ENCODE measurements at regions not wholly inside any gene's neighbourhood (a gene's known extent, or its start where the extent isn't known, plus 50 kb on each side); places are given as distances from the start of the nearest gene placed in this dataset.
A peak's percentile ranks its signal among the peaks of the same experiment; 100 is the strongest.

DNA sequence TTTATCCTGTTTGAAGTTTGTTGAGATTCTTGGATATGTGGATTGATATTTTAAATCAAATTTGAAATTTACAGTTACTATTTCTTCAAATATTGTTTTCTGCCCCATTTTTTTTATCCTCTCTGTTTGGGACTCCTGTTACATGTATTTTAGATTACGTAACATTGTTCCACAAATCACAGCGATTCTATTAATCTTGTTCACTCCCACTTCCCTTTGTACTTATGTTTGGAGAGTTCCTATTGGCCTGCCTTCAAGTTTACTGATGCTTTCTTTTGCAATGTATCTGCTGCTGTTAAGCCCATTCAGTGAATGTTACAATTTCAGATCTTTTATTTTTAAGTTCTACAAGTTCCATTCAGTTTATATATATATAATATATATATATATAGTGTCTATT, 288.3 kb upstream of the TNRC6C start:
- DNase-seq = no peak

DNA sequence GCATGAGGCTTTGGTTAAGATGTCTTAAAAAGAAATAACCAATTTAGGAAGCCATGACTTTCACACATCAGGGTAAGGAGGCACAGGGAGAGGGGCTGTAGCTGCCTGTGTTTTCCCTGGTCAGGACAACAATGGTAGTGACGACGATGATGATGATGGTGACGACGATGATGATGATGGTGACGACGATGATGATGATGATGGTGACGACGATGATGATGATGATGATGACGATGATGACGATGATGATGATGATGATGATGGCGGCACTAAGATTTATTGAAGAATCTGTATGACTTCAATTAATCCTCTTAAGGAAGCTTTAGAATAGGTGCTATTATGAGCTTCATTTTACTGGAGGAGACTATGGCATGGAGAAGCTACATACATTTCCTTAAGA, 284.1 kb upstream of the TNRC6C start:
- no peak for DNase-seq

GRCh38 chr17:77675411-77675810, 283.1 kb upstream of the TNRC6C start:
- no peak for DNase-seq

DNA sequence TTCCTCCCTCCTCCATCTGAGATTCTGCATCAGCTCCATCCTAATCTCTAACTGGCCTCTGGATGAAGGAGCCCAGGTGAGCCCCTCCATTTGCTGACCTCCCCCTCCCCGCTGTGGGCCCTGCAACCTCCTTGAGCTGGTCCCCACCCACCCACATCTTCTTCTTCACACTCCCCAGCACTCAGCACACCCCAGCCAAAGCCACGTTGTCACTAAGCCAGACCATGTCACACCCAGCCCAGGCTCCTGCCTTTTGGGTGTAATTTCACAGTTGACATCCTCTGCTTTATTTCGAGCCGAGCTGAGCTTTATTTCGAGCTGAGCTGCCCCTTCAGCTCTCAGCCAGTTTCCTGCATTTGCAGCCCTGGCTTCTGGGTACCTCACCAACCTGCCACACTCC, 282.7 kb upstream of the TNRC6C start:
- no peak for DNase-seq

DNA sequence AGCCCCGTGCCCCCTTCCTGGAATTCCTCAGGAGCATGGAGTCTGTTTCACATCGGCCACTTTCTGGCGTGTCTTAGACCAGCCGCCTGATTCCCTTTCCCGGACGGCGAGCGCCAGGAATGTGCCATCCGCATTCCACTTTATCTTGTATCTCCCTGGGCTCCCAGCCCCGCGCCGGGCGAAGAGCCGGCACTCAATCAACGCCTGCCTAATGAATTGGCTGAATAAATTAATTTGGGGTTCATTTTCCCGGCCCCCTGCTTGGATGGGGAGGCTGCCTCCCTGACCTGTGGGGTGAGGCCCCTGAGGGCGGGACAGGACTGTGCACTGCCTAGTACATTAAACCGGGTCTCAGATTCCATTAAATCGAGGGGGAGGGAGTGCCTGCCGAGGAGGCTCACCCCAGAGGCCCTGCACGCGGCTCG, 282.3 kb upstream of the TNRC6C start:
- no peak for DNase-seq

DNA sequence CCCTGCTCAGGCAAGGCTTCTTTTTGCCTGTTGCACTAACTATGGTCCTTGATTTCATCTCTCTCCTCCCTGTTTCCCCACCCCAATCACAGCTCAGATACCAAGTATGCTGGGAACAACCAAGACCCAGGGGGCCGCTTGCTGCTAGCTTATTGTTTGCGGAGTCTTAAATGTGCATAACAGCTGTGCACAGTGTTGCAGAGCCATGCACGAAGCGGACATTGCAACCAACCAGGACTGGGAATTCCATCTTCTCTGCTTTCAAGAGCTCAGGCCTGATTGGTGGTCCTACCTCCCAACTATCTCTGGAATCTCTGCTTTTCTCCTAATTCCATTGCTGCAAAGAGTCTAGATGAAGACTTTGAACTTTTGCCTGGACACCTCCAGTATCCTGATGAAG, 281.3 kb upstream of the TNRC6C start:
- DNase-seq = no peak

DNA sequence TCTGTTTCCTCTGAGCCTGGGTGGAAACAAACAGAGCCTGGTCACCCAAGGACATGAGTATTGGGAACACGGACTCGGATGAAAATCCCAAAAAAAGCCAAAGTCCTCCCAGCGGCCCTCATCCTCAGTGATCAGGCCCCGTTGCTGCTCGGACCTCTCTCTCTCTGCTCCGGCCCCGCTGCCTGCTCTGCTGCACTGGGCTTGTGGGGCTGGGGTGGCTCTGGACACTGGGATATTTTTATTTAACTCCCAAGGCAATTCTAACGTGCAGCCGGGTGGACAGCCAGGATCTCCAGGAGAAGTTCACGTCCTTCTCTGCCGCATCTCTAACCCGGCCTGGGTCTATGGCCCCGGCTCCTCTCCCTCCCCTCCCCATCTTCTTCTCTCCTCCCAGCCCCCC, 280.9 kb upstream of the TNRC6C start:
- no peak for DNase-seq

DNA sequence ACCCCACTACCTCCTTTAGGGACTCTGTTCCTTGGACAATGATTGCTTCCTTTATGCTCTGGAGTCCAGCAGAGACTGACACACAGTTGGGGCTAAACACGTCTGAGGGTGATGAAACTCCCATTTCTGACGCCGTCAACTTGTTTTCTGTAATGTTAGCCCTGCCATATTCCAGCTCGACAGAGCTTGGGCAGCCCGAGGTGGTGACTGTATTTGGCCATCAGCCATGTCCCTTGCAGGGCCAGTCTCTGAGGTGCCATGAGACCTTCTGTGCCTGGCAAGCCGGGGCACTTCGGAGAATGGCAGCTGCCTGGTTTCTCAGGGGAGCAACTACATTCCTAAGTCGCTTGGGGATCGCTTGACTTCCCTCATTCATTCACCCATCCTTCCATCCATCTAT, 278.9 kb upstream of the TNRC6C start:
- DNase-seq = no peak

- DNase-seq = no peak
Observed at GRCh38 chr17:77681861-77682260, 276.6 kb upstream of the TNRC6C start.

DNA sequence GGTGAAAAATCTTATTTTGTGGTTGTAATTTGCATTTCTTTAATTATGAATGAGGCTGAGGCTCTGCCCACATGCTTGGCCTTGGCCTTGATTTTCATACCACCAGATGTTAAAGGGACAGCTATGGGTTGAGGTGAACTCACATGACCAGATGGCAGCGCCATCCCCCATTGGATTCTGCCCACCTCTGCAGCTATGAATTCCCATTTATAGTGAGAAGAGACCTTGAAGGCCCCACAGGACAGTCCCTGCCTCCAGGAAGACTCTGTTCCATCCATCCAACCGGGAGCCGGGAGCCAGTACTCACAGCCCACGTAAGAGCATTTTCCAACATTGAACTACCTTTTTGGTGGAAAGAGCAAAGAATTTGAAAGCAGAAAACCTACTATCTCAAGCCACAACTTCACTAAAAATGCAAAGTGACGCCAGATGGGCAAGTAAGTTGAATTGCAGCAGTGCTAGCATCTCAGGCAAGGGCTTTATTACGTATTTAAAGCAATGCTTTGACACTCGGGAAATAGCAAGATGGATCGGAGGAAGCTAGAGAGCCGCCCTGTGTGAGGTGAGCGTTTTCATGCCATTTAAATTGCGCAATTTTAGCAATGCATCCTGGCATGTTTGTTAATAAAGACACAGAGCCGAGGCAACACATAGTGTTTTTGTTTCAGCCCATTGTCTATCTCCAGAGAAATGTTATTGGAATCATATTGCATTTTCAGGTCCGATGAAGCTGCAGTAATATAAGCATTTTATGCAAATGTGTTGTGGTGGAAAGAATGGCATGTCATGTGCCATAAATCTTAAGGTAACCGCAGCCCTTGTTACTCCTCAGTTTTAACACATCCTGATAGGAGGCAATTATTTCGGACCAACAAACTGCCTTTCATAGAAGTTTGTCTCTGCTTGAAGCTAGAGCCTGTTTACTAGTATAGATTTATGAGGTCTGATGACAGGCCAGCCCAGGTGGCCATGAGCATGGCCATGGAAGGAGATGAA, 273.4 kb upstream of the TNRC6C start:
- DNase-seq = no peak

GRCh38 chr17:77685881-77686486, 272.5 kb upstream of the TNRC6C start:
- no peak for DNase-seq

DNA sequence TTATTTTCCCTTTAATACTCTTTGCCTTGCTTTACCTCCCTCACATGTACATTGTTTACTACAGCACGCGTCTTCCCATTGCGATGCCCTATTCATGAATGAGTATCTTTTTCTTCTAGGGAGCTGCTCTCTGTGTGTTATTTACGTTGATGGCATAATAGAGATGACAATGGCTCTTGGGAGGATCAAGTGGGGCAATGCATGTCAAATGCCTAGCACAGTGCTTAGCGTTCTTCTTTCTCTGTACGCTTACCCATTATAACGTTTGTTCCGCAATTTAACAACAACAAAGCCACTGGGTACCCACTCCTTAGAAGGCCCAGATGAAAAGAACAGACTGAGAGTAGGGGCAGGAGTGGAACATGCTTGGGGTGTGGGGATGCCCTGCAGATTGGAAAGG, 271.6 kb upstream of the TNRC6C start:
- no peak for DNase-seq

DNA sequence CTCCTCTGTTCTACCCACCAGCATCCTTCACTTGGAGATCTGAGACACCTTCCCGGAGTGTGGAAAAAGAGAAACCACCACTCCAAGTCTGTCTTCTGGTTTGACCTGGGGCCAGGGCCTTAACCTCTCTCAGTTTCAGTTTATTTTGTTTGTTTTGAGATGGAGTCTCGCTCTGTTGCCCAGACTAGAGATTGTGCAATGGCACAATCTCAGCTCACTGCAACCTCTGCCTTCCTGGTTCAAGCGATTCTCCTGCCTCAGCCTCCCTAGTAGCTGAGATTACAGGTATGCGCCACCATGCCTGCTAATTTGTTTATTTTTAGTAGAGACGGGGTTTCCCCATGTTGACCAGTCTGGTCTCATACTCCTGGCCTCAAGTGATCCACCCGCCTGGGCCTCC, 271.1 kb upstream of the TNRC6C start:
- DNase-seq = no peak

DNA sequence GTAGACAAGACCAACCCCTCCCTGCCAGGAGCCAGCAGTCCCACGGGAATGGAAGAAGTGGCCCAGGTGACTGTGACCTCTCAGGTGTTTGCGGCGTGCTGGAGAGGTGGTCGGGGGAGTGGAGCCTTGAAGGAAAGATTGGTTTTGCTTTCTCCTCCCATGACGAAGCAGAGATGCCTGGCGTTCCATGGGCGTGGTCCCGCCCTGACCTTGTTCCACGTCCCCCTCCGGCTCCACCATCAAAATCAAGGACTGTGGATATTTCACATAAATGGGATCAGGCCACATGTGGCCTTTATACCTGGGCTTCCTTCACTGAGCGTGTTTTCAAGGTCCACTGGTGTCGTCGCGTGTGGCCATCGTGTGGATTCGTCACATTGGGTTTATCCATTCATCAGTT, 270.6 kb upstream of the TNRC6C start:
- no peak for DNase-seq

DNA sequence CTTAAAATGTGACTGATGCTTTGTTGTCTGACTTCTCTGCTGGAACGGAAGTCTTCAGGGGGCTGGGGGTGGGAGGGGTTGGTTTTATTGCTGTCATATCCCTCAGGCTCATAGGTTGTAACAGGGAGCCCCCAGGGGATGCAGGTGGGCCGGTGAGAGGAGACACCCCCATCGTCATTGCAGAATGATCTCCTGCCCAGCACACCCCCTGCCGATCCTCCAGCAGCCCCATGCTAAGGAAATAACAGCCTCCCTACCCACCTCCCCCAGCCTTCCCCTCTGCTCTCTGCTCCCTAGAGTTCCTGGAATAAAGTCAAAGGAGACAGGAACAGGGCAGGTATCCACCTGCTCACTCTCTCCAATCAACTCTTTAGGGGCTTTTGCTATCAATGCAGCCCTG, 270.1 kb upstream of the TNRC6C start:
- DNase-seq = no peak

- no peak for DNase-seq
Observed at GRCh38 chr17:77690271-77691161, 268.0 kb upstream of the TNRC6C start.

DNA sequence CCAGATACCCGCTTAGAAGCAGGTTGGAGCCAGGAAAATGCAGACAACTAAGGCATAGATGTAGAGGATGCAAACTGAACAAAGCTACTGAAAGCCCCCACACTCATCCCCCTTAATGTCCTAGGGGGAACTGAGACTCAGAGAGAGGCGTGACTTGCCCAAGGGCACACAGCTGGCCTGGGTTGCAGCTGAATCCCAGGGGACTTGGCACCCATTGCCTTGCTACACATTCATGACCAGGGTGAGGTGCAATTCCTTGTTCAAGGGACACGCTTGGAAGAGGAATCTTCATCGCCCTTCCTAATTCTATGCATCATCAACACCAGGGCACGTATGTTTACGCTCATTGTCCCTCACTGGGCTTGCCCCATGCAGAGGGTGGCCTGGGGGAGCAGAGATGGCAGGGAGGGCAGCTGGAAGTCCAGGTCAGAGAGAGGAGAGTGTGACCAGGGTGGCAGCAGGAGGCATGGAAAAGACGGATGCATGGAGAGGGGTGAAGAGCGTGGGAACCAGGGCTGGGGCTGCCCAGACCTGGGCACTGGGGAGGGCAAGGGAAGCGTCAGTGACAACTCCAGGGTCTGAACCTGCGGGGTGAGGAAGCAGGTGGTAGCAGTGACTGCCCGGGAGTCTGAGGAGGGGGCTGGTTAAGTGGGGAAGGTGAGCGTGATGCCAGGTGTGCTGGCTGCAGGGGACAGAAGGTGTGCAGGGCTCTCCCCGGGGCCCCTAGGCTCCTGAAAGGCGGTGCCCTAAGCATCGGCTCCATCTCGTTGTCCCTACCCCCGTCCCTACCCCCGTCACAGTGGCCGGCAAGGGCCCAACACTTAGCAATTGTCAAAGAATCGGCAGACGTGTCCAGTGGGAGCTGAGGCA, 267.1 kb upstream of the TNRC6C start:
- no peak for DNase-seq

- DNase-seq = peak; percentile 21
Observed at GRCh38 chr17:77692571-77693161, 265.8 kb upstream of the TNRC6C start.

- DNase-seq = no peak
Observed at GRCh38 chr17:77693301-77693700, 265.2 kb upstream of the TNRC6C start.

GRCh38 chr17:77693776-77694175, 264.7 kb upstream of the TNRC6C start:
- DNase-seq = no peak

- DNase-seq = no peak
Observed at GRCh38 chr17:77694391-77695363, 263.8 kb upstream of the TNRC6C start.

All from NCI-H226 (cell line).